ENCODE measurements at regions not wholly inside any gene's neighbourhood (a gene's known extent, or its start where the extent isn't known, plus 50 kb on each side); places are given as distances from the start of the nearest gene placed in this dataset.

- Histone ChIP-seq H3K9ac (ENCODE audit: low read depth, low read length) (no peak overlapping the region), H3K4me1 (ENCODE audit: control insufficient read depth, insufficient read depth, low read length) (no peaks in the 10 kb centered on the region), H3K9me1 (ENCODE audit: insufficient read depth, low read length) (no peaks in the 10 kb centered on the region), H2AK5ac (ENCODE audit: low read depth, low read length) (no peak overlapping the region), H2BK20ac (ENCODE audit: low read depth, low read length) (no peak overlapping the region), H3K4me3 (ENCODE audit: insufficient read depth, low read depth, low read length) (no peak overlapping the region), H4K91ac (ENCODE audit: insufficient read depth, low read depth, low read length) (no peak overlapping the region), H3K23ac (ENCODE audit: low read depth, low read length) (no peak overlapping the region), H3K36me3 (ENCODE audit: control insufficient read depth, insufficient read depth, low read length) (no peaks in the 10 kb centered on the region), H2AFZ (replicated peaks; ENCODE audit: low read length, poor library complexity) (no peak overlapping the region), H3K27me3 (ENCODE audit: control insufficient read depth, insufficient read depth, low read length) (no peaks in the 10 kb centered on the region), H3K4me2 (ENCODE audit: low read depth, low read length) (no peak overlapping the region), H3K27ac (ENCODE audit: insufficient read depth, low read length) (no peak overlapping the region), H2BK120ac (ENCODE audit: low read depth, low read length) (no peak overlapping the region), H3K9me3 (ENCODE audit: control insufficient read depth, insufficient read depth, low read length) (no peaks in the 10 kb centered on the region), H3K14ac (replicated peaks; ENCODE audit: low read depth, low read length) (no peak overlapping the region), H4K5ac (ENCODE audit: low read depth, low read length) (no peak overlapping the region), H2BK15ac (ENCODE audit: low read depth, low read length) (no peak overlapping the region), H2BK5ac (ENCODE audit: low read depth, low read length, poor library complexity, severe bottlenecking) (no peak overlapping the region), H4K20me1 (ENCODE audit: insufficient read depth, low read length) (no peaks in the 10 kb centered on the region), H2AK9ac (replicated peaks; ENCODE audit: low read depth, low read length, poor library complexity) (no peak overlapping the region), H3K56ac (ENCODE audit: extremely low read depth, insufficient read depth, low read length) (no peak overlapping the region), H3K18ac (ENCODE audit: low read depth, low read length) (no peak overlapping the region), H3K4ac (ENCODE audit: low read depth, low read length) (no peak overlapping the region), H3K79me1 (ENCODE audit: low read depth in 1 of 2, low read length in 2 of 2) (no peaks in the 10 kb centered on the region), H4K8ac (ENCODE audit: low read depth in 2 of 2, low read length in 2 of 2) (no peak overlapping the region)
- ChIA-PET CTCF (no interaction called here), POLR2A (ENCODE audit: unreplicated experiment) (no interaction called here)
- no peak for TF ChIP-seq POLR2A (IDR thresholded peaks at IDR 0.05; ENCODE audit: low read depth, low read length)
- no peak for TF ChIP-seq RFX5 (IDR thresholded peaks at IDR 0.05; ENCODE audit: low read depth, low read length)
- TF ChIP-seq BHLHE40 (IDR thresholded peaks at IDR 0.05; ENCODE audit: low read depth, low read length) = no peak
- no peak for TF ChIP-seq CTCF (conservative IDR thresholded peaks at IDR 0.05; ENCODE audit: low read depth, low read length)
- TF ChIP-seq MAFK (IDR thresholded peaks at IDR 0.05; ENCODE audit: low read depth, low read length) = no peak
- TF ChIP-seq MXI1 (IDR thresholded peaks at IDR 0.05; ENCODE audit: borderline replicate concordance, low read depth, low read length) = no peak
- no peak for TF ChIP-seq SMC3 (IDR thresholded peaks at IDR 0.05; ENCODE audit: low read depth, low read length)
- TF ChIP-seq RCOR1 (IDR thresholded peaks at IDR 0.05; ENCODE audit: insufficient replicate concordance, low read length) = no peak
- no peak for TF ChIP-seq CHD1 (IDR thresholded peaks at IDR 0.05; ENCODE audit: low read depth, low read length)
- TF ChIP-seq USF2 (IDR thresholded peaks at IDR 0.05; ENCODE audit: low read depth, low read length) = no peak
- TF ChIP-seq MAZ (IDR thresholded peaks at IDR 0.05; ENCODE audit: borderline replicate concordance, low read depth, low read length) = no peak
- dilution Hi-C loops (cut with HindIII; ENCODE audit: low sequenced_read_pairs, unreplicated experiment) = no loop called here
- no CpG with 5 or more reads among the region's 5 CpGs for WGBS, 2 experiments (ENCODE audit: extremely low coverage in 2 of 2, insufficient read length in 1 of 2)
- intact Hi-C loops (cut with micrococcal nuclease) = no loop called here
- in situ Hi-C loops (cut with MboI; ENCODE audit: low sequenced_read_pairs) = no loop called here
- DNase-seq (no peak), ATAC-seq (ENCODE audit: low read depth) (no peak)
- no TSS peak for BruUV-seq (replicated peaks)
Observed at GRCh38 chr7:45367026-45367425, 207.1 kb upstream of the ADCY1 start.
